Astrocyte of the spinal cord (primary cell): ENCODE measurements at regions not wholly inside any gene's neighbourhood (a gene's known extent, or its start where the extent isn't known, plus 50 kb on each side); places are given as distances from the start of the nearest gene placed in this dataset.
A peak's percentile ranks its signal among the peaks of the same experiment; 100 is the strongest.

Source experiments
- DNase-seq: peaks from one replicate; pipeline ENCODE4 v3.0.0; 2011; ENCODE audit warnings: low read depth, low spot score
- H3K4me3 ChIP-seq: 2 replicates; pipeline ENCODE4 v1.5.1; 2011; ENCODE audit warnings: low read depth, mild to moderate bottlenecking, low read length, moderate library complexity
- in situ Hi-C: cut with HindIII; loops from 2 replicates; pipeline ENCODE4 v1.10.0; 2017; ENCODE audit warnings: low sequenced_read_pairs
- TF ChIP-seq, protein P1 (sequence below): IDR thresholded peaks from 2 replicates; pipeline ENCODE4 v1.5.1; 2012; ENCODE audit warnings: low read depth, mild to moderate bottlenecking, low read length, inconsistent platforms

DNA sequence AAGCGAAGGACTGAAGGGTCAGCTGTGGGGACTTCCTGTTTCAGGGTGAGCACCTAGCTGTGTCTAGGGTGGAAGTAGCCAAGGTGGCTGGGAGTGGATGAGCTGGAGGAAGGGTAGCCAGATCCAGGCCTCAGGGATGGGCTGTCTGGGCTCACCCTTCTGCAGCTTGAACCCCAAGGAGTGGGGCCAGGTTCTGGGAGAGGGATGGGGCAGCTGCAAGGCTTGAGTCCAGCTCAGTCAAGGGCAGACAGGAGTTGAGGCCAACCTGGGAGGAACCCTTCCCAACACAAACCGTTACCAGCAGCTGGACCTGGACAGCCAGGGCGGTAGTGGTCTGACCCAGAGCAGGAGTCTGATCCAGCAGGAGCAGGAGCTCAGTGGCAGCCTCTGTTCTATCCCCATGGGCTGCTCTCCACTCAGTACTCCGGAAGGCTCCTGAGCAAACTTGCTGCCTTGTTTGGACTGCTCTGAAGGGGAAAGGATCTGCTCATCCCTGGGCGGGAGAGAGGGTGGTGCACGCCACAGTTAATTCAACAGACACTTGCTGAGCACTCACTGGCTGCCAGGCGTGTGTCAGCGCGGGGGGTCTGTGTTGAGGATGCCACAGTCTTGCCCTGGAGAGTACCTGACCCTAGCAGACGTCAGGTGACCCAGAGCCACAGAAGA, 53.8 kb upstream of the THY1 start:
- TF ChIP-seq, protein P1, sequence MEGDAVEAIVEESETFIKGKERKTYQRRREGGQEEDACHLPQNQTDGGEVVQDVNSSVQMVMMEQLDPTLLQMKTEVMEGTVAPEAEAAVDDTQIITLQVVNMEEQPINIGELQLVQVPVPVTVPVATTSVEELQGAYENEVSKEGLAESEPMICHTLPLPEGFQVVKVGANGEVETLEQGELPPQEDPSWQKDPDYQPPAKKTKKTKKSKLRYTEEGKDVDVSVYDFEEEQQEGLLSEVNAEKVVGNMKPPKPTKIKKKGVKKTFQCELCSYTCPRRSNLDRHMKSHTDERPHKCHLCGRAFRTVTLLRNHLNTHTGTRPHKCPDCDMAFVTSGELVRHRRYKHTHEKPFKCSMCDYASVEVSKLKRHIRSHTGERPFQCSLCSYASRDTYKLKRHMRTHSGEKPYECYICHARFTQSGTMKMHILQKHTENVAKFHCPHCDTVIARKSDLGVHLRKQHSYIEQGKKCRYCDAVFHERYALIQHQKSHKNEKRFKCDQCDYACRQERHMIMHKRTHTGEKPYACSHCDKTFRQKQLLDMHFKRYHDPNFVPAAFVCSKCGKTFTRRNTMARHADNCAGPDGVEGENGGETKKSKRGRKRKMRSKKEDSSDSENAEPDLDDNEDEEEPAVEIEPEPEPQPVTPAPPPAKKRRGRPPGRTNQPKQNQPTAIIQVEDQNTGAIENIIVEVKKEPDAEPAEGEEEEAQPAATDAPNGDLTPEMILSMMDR = no peak
- in situ Hi-C loops = no loop called here
- no peak for DNase-seq
- no peak overlapping the region for H3K4me3 ChIP-seq

DNA sequence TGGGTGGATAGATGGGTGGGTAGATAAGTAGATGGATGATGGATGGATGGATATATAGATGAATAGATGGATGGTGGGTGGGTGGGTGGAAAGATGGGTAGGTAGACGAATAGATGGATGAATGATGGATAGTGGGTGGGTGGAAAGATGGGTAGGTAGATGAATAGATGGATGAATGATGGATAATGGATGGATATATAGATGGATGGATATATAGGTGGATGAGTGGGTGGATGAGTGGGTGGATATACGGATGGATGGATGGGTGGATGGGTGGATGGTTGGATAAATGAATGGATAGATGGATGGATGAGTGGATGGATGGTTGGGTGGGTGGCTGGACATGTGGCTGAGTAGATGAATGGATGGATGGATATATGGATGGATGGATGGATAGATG, 53.1 kb upstream of the THY1 start:
- TF ChIP-seq, protein P1 = no peak
- in situ Hi-C loops = no loop called here
- DNase-seq = no peak
- no peak overlapping the region for H3K4me3 ChIP-seq

DNA sequence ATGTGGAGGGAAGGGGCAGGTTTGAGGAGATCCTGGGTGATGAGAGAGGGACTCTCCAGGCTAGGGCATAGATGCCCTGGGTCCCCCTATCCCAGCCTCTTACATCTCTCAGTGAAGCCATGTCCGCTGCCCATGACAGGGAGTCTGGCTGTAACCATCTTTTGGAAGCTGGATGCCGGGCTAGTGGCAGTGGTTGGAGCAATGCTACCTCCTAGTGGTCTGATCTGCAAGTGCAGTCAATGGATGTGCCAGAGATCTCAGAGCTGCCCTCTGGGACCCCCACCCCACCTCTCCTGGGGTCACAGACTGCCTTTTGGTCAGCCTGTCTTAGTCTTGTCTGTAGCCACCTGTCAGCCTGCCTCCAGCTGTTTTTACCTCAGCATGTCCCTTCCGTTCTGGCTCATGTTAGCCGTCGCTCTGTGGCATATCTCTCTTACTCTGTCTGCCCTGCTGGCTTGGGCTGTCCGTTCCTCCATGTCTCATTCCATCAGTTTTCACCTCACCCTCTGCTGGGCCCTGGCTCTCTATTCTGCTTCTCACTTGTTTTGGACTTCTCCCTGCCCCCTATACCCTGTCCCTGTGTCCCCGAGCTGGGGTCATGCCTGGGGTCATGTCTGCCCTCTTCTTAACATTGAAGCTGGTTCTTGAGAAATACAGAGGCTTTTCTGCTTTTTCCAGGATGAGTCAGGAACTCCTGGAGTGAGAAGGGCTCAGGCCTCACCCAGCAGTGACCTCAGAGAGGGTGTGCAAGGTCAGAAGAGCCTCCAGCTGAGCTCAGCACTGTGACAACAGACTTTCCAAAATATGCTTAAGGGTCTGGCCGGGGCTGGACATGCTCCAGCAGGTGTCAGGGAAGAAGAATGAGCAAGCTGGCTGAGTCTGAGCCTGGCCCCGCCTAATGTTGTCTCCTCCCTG, 52.0 kb upstream of the THY1 start:
- in situ Hi-C loops = no loop called here
- TF ChIP-seq, protein P1 = peak; percentile 98
- peak; percentile 65 for DNase-seq
- H3K4me3 ChIP-seq = no peak overlapping the region

DNA sequence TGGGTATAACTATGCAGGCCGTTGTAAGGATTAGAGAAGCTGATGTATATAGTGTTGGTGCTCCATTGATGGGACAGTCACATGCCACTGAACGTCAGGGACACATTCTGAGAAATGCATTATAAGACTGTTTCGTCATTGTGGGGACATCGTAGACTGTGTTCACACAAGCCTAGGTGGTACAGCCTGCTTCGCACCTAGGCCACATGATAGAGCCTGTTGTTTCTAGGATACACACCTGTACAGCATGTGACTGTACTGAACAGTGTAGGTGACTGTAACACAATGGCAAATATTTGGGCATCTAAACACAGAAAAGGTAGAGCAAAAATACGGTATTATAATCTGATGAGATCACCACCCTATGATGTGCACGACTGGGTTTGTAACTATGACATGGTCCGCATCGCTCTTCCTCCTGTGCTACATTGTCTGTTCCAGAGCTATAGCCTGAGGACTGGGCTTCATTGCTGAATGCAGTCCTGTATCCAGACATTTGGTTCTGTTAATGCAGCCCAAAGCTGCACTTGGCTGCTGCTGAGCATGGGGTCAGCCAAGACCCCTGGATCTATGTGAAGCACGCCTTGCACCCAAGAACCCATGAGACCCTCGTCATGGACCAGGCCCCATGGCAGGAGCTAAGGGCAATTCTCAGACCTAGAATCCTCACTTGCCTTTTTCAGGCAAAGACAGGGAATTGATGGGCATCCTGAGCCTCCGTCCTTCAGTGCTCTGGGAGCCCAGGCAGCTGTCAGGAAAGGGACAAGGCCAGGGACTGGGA, 51.1 kb upstream of the THY1 start:
- in situ Hi-C loops = no loop called here
- no peak for DNase-seq
- TF ChIP-seq, protein P1 = no peak
- no peak overlapping the region for H3K4me3 ChIP-seq

DNA sequence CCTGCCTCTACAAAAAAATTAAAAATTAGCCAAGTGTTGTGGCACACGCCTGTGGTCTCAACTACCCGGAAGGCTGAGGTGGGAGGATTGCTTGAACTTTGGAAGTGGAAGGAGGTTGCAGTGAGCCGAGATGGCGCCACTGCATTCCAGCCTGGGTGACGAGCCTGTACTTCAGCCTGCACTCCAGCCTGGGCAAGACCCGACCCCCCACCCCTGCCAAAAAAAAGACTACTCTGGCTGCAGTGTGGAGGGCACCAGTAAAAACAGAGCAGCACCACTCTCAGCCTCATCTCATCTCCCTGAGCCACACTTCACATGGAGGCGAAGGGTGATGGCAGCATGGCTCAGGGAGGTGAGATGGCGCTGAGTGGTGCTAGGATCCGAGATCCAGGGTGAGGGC, 50.3 kb upstream of the THY1 start:
- in situ Hi-C loops = no loop called here
- no peak for DNase-seq
- H3K4me3 ChIP-seq = no peak overlapping the region
- TF ChIP-seq, protein P1 = no peak

DNA sequence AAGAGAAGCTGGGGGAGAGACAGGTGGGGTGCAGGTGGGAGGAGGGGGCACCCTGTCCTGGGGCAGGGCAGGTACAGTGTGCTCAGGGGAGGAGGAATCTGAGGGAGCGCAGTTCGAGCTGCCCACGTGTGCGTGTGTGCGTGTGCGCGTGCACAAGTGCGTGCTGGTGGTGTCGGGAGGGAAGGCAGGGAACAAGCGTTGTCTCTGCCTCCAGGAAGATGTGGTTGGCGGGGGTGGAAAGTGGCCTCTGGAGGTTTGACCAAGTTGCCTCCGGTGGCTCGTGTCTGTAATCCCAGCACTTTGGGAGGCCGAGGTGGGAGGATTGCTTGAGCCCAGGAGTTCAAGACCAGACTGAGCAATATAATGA, 49.9 kb upstream of the THY1 start:
- TF ChIP-seq, protein P1 = no peak
- H3K4me3 ChIP-seq = no peak overlapping the region
- in situ Hi-C loops = no loop called here
- no peak for DNase-seq
